ENCODE measurements at regions not wholly inside any gene's neighbourhood (a gene's known extent, or its start where the extent isn't known, plus 50 kb on each side); places are given as distances from the start of the nearest gene placed in this dataset.
"Not testable (repeated sequence)": the region's sequence is repeated elsewhere in the genome, so short reads cannot be mapped to it uniquely, and the experiment has no call there.

DNA sequence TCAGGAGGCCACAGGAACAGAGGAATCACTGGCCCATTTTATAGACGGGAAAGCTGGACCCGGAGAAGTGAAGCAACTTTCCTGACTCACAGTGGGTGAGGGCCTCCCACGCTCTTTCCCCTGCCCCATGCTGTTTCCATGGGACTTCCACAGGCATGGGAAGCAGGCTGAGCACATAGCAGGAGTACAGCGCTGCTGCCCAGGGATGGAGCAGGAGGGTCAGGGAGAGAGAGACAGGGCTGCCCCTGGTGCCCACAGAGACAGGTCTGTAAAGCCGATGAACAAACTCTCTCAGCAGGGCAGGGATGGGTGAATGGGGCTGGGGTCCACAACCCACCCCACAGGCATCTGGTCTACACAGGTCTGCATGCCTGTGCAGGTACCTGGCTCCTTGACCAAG is 128.1 kb upstream of the SMURF2 start:
- TF ChIP-seq, protein P1, sequence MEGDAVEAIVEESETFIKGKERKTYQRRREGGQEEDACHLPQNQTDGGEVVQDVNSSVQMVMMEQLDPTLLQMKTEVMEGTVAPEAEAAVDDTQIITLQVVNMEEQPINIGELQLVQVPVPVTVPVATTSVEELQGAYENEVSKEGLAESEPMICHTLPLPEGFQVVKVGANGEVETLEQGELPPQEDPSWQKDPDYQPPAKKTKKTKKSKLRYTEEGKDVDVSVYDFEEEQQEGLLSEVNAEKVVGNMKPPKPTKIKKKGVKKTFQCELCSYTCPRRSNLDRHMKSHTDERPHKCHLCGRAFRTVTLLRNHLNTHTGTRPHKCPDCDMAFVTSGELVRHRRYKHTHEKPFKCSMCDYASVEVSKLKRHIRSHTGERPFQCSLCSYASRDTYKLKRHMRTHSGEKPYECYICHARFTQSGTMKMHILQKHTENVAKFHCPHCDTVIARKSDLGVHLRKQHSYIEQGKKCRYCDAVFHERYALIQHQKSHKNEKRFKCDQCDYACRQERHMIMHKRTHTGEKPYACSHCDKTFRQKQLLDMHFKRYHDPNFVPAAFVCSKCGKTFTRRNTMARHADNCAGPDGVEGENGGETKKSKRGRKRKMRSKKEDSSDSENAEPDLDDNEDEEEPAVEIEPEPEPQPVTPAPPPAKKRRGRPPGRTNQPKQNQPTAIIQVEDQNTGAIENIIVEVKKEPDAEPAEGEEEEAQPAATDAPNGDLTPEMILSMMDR (conservative IDR thresholded peaks at IDR 0.05 in 1 of 2, IDR thresholded peaks at IDR 0.05 in 1 of 2; ENCODE audit: extremely low read depth in 1 of 2, insufficient read depth in 1 of 2, low read depth in 1 of 2, low read length in 2 of 2), result not testable (repeated sequence)
- TF ChIP-seq EZH2 (IDR thresholded peaks at IDR 0.05; ENCODE audit: borderline replicate concordance, low read length), result not testable (repeated sequence)

All from mammary epithelial cell (primary cell).